WTC11 (cell line): ENCODE measurements at regions not wholly inside any gene's neighbourhood (a gene's known extent, or its start where the extent isn't known, plus 50 kb on each side); places are given as distances from the start of the nearest gene placed in this dataset.

Experiments used
- CTCF ChIP-seq: fragments of 200-600 bp; IDR thresholded peaks from 2 replicates; pipeline ENCODE4 v1.8.0; 2022; ENCODE audit warnings: antibody characterized with exemption
- ELF4 ChIP-seq: sonication (generic); formaldehyde crosslinking; IDR thresholded peaks from 2 replicates; pipeline ENCODE4 v1.8.1; 2022; ENCODE audit warnings: low read depth, mild to moderate bottlenecking, moderate library complexity, missing genetic modification reagents
- TF ChIP-seq, protein P1 (sequence below): fragments of 250-450 bp; sonication (Bioruptor Pico); IDR thresholded peaks from 2 replicates; pipeline ENCODE4 v1.9.0; 2021; ENCODE audit warnings: mild to moderate bottlenecking

DNA sequence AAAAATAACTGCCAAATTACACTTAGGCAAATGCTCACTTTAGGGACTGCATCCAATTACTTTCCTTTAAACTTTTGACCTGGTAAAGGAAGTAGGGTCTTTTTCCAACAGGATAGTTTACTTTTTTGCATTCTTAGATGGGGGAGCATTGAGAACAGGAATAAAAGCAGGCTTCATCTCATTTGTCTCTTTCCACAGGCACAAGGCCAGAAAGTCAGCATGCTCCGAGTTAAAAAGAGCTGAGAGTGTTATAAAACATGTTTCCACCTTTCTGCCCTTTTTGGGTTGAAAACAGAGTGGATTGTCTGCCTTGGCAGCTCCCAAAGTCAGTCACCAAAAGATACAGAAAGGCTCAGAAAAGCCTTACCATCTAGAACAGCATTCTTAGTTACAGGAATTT, 404.9 kb upstream of the ALCAM start:
- TF ChIP-seq CTCF (no peak), ELF4 (CRISPR knock-in tag) (no peak)
- TF ChIP-seq, protein P1, sequence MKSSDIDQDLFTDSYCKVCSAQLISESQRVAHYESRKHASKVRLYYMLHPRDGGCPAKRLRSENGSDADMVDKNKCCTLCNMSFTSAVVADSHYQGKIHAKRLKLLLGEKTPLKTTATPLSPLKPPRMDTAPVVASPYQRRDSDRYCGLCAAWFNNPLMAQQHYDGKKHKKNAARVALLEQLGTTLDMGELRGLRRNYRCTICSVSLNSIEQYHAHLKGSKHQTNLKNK = no peak
